WTC11 (cell line): ENCODE measurements at regions not wholly inside any gene's neighbourhood (a gene's known extent, or its start where the extent isn't known, plus 50 kb on each side); places are given as distances from the start of the nearest gene placed in this dataset.

Experiments
- ATAC-seq: fragments of 200-7000 bp; cut with Tn5 transposase; 2 replicates; pipeline ENCODE4 v1.10.0; 2021; ENCODE audit warnings: mild to moderate bottlenecking, moderate library complexity
- CTCF ChIA-PET: fragments of 300-600 bp; sonication (Branson Sonifier 250); formaldehyde crosslinking; loops from one replicate; lab custom pipeline; 2021; ENCODE audit warnings: antibody characterized with exemption; lab: Charles Lee
- POLR2A ChIA-PET: fragments of 350-600 bp; sonication (Branson Sonifier 250); formaldehyde crosslinking; loops from one replicate; lab custom pipeline; 2021; ENCODE audit warnings: antibody characterized with exemption; lab: Charles Lee
- DNase-seq: peaks from one replicate; pipeline ENCODE4 v3.0.0; 2021; ENCODE audit warnings: low spot score
- H3K27ac Mint-ChIP-seq: 2 replicates; pipeline ENCODE4 v1.8.0; 2021; ENCODE audit warnings: mixed read lengths
- H3K27me3 Mint-ChIP-seq: 2 replicates; pipeline ENCODE4 v1.8.0; 2021; ENCODE audit warnings: low read depth, mild to moderate bottlenecking, moderate library complexity, mixed read lengths
- H3K36me3 Mint-ChIP-seq: 2 replicates; pipeline ENCODE4 v1.8.0; 2021; ENCODE audit warnings: mixed read lengths
- H3K4me1 Mint-ChIP-seq: 2 replicates; pipeline ENCODE4 v1.8.0; 2022; ENCODE audit warnings: mixed read lengths
- H3K4me3 Mint-ChIP-seq: 2 replicates; pipeline ENCODE4 v1.8.0; 2021; ENCODE audit warnings: mild to moderate bottlenecking, moderate library complexity, mixed read lengths
- H3K9me3 Mint-ChIP-seq: 2 replicates; pipeline ENCODE4 v1.8.0; 2021; ENCODE audit warnings: mixed read lengths
- ATF6 ChIP-seq: sonication (generic); formaldehyde crosslinking; IDR thresholded peaks from 2 replicates; pipeline ENCODE4 v1.8.1; 2023; ENCODE audit warnings: mild to moderate bottlenecking, missing genetic modification reagents
- CREB1 ChIP-seq: sonication (generic); formaldehyde crosslinking; IDR thresholded peaks from 2 replicates; pipeline ENCODE4 v1.8.0; 2023; ENCODE audit warnings: mild to moderate bottlenecking, missing genetic modification reagents
- FOXP1 ChIP-seq: sonication (generic); formaldehyde crosslinking; IDR thresholded peaks from 2 replicates; pipeline ENCODE4 v1.8.0; 2022; ENCODE audit warnings: missing genetic modification reagents, mild to moderate bottlenecking, moderate library complexity, borderline replicate concordance
- HMGXB4 ChIP-seq: sonication (generic); formaldehyde crosslinking; IDR thresholded peaks from 2 replicates; pipeline ENCODE4 v1.8.1; 2023; ENCODE audit warnings: mild to moderate bottlenecking, moderate library complexity, missing genetic modification reagents
- NFYB ChIP-seq: sonication (generic); formaldehyde crosslinking; conservative IDR thresholded peaks from 2 replicates; pipeline ENCODE4 v1.8.0; 2022; ENCODE audit warnings: low read depth, missing genetic modification reagents
- PRDM15 ChIP-seq: sonication (generic); formaldehyde crosslinking; IDR thresholded peaks from 2 replicates; pipeline ENCODE4 v1.8.0; 2022; ENCODE audit warnings: missing genetic modification reagents
- RELA ChIP-seq: sonication (generic); formaldehyde crosslinking; IDR thresholded peaks from 2 replicates; pipeline ENCODE4 v1.8.1; 2022; ENCODE audit warnings: missing genetic modification reagents, mild to moderate bottlenecking, borderline replicate concordance
- SOX15 ChIP-seq: fragments of 250-450 bp; sonication (Bioruptor Pico); IDR thresholded peaks from 2 replicates; pipeline ENCODE4 v1.9.0; 2021; ENCODE audit warnings: mild to moderate bottlenecking
- TP53 ChIP-seq: sonication (generic); formaldehyde crosslinking; IDR thresholded peaks from 2 replicates; pipeline ENCODE4 v1.8.1; 2023; ENCODE audit warnings: mild to moderate bottlenecking, missing genetic modification reagents
- USF1 ChIP-seq: sonication (generic); formaldehyde crosslinking; IDR thresholded peaks from 2 replicates; pipeline ENCODE4 v1.8.0; 2022; ENCODE audit warnings: mild to moderate bottlenecking, missing genetic modification reagents
- ZBTB21 ChIP-seq: sonication (generic); formaldehyde crosslinking; IDR thresholded peaks from 2 replicates; pipeline ENCODE4 v1.8.1; 2023; ENCODE audit warnings: mild to moderate bottlenecking, missing genetic modification reagents, borderline replicate concordance
- ZNF396 ChIP-seq: fragments of 250-450 bp; sonication (Bioruptor Pico); IDR thresholded peaks from 2 replicates; pipeline ENCODE4 v1.8.0; 2021; ENCODE audit warnings: mild to moderate bottlenecking, moderate library complexity, borderline replicate concordance
- ZNF416 ChIP-seq: fragments of 250-450 bp; sonication (Bioruptor Pico); IDR thresholded peaks from 2 replicates; pipeline ENCODE4 v1.9.0; 2021; ENCODE audit warnings: mild to moderate bottlenecking, inconsistent platforms
- ZNF423 ChIP-seq: fragments of 250-450 bp; sonication (Bioruptor Pico); IDR thresholded peaks from 2 replicates; pipeline ENCODE4 v2.1.2; 2022; ENCODE audit warnings: mild to moderate bottlenecking, moderate library complexity
- ZNF512 ChIP-seq: sonication (generic); formaldehyde crosslinking; IDR thresholded peaks from 2 replicates; pipeline ENCODE4 v1.8.1; 2022; ENCODE audit warnings: missing genetic modification reagents, borderline replicate concordance

- Mint-ChIP-seq H3K4me1 (peaks cover 45% of the 10 kb centered on the region), H3K9me3 (no peaks in the 10 kb centered on the region), H3K36me3 (no peaks in the 10 kb centered on the region), H3K27ac (no peak overlapping the region), H3K4me3 (no peak overlapping the region), H3K27me3 (no peaks in the 10 kb centered on the region)
- no peak; the same call in 1 of the 2 replicates for ATAC-seq
- POLR2A ChIA-PET: interaction anchor here (0.6 kb wide), 1 partner anchor 610 kb away, joined by 8 read pairs; no protein-coding TSS in a partner anchor
- TF ChIP-seq HMGXB4 (CRISPR knock-in tag) (no peak), CREB1 (no peak), ZNF416 (CRISPR knock-in tag) (no peak), TP53 (CRISPR knock-in tag) (no peak), NFYB (CRISPR knock-in tag) (no peak), ZBTB21 (CRISPR knock-in tag) (no peak), FOXP1 (CRISPR knock-in tag) (no peak), PRDM15 (no peak), USF1 (no peak), ZNF396 (no peak), ATF6 (CRISPR knock-in tag) (no peak), ZNF512 (CRISPR knock-in tag) (no peak), SOX15 (CRISPR knock-in tag) (no peak), RELA (CRISPR knock-in tag) (no peak), ZNF423 (CRISPR knock-in tag) (no peak)
- CTCF ChIA-PET: interaction anchor here (0.8 to 1.5 kb wide), 4 partner anchors 10 to 30 kb away, joined by 3 to 5 read pairs (median 4); no protein-coding TSS in a partner anchor
- no peak for DNase-seq
These were observed 90.8 kb upstream of the CALM2 start for GRCh38 chr2:47266939-47267710.
